GM18526 (cell line): ENCODE measurements at regions not wholly inside any gene's neighbourhood (a gene's known extent, or its start where the extent isn't known, plus 50 kb on each side); places are given as distances from the start of the nearest gene placed in this dataset.

Source experiments
- POLR2A ChIP-seq: IDR thresholded peaks from 3 replicates; pipeline ENCODE4 v1.6.1; 2011; ENCODE audit not compliant: insufficient read length; ENCODE audit errors: extremely low read depth

- no peak for TF ChIP-seq POLR2A
These were observed 51.5 kb upstream of the MELK start for GRCh38 chr9:36521148-36521547.

GRCh38 chr9:36517131-36517530, 55.6 kb upstream of the MELK start:
- no peak for TF ChIP-seq POLR2A

- no peak for TF ChIP-seq POLR2A
These were observed 68.5 kb upstream of the MELK start for GRCh38 chr9:36504156-36504555.

GRCh38 chr9:36503172-36504088, 69.3 kb upstream of the MELK start:
- TF ChIP-seq POLR2A = no peak

GRCh38 chr9:36501727-36502126, 71.0 kb upstream of the MELK start:
- TF ChIP-seq POLR2A = no peak

GRCh38 chr9:36499174-36499890, 73.4 kb upstream of the MELK start:
- no peak for TF ChIP-seq POLR2A

GRCh38 chr9:36492865-36493264, 79.8 kb upstream of the MELK start:
- TF ChIP-seq POLR2A = no peak

- TF ChIP-seq POLR2A = no peak
These were observed 83.2 kb upstream of the MELK start for GRCh38 chr9:36489453-36489852.

- TF ChIP-seq POLR2A = no peak
These were observed 84.3 kb upstream of the MELK start for GRCh38 chr9:36488389-36488756.

GRCh38 chr9:36487482-36488388, 85.0 kb upstream of the MELK start:
- peak; percentile 77 for TF ChIP-seq POLR2A

GRCh38 chr9:36486933-36487481, 85.7 kb upstream of the MELK start:
- peak; percentile 43 for TF ChIP-seq POLR2A

- TF ChIP-seq POLR2A = no peak
These were observed 86.3 kb upstream of the MELK start for GRCh38 chr9:36486329-36486932.

- TF ChIP-seq POLR2A = no peak
These were observed 85.7 kb upstream of the RNF38 start for GRCh38 chr9:36485647-36486328.

GRCh38 chr9:36484124-36484523, 84.1 kb upstream of the RNF38 start:
- TF ChIP-seq POLR2A = no peak

GRCh38 chr9:36479101-36479500, 79.0 kb upstream of the RNF38 start:
- no peak for TF ChIP-seq POLR2A

GRCh38 chr9:36471359-36471758, 71.3 kb upstream of the RNF38 start:
- no peak for TF ChIP-seq POLR2A
